Epithelial cell of esophagus (primary cell): ENCODE measurements at regions not wholly inside any gene's neighbourhood (a gene's known extent, or its start where the extent isn't known, plus 50 kb on each side); places are given as distances from the start of the nearest gene placed in this dataset.

Source experiments
- DNase-seq: peaks from one replicate; pipeline ENCODE4 v3.0.0; 2010; ENCODE audit warnings: low read depth
- H3K4me3 ChIP-seq: 2 replicates; pipeline ENCODE4 v1.5.1; 2011; ENCODE audit warnings: mild to moderate bottlenecking, low read length, control low read depth
- CTCF ChIP-seq: IDR thresholded peaks from 2 replicates; pipeline ENCODE4 v1.5.1; 2011; ENCODE audit warnings: low read depth, mild to moderate bottlenecking, low read length, control low read depth, inconsistent platforms; ENCODE audit not compliant: insufficient read depth; ENCODE audit errors: missing control alignments

GRCh38 chr13:110813646-110814624 lies 100.4 kb downstream of the ING1 start:
- no peak overlapping the region for H3K4me3 ChIP-seq
- no peak for DNase-seq
- peak; percentile 11 for TF ChIP-seq CTCF

DNA sequence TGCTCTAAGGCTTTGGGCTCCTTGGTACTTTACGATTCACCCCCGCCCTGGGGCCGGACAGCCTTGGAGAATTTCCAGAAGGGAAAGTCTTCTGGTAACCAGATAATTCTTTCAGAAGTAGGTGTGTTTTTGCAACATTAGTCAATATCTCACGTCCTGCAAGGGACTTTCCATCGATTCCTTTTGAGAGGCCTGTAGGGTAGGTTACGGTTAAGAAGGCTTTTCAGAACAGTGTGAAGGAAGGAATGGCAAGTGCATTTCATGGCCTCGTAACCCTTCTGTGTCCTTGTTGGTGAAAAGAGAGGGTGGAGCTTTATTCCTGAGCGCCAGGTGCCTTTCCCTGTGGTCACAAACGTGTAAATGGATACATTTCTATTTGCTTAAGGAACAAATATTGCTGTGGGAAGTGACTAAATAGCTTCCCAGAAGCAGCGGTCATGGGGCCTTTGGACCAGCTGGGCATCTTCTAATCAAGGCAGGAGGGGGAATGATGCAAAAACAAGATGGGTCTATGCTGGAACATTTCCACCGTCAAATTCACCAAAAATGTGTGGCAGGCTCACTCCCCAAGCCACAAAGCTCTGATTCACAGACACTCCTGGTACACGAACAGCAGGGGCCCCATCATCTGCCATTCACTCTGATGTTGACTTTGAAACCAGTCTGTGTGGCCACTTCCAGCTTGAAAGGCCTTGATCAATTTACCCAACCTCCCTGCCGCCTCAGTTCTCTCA lies 99.2 kb downstream of the ANKRD10 start:
- no peak overlapping the region for H3K4me3 ChIP-seq
- peak; percentile 50 for DNase-seq
- no peak for TF ChIP-seq CTCF

DNA sequence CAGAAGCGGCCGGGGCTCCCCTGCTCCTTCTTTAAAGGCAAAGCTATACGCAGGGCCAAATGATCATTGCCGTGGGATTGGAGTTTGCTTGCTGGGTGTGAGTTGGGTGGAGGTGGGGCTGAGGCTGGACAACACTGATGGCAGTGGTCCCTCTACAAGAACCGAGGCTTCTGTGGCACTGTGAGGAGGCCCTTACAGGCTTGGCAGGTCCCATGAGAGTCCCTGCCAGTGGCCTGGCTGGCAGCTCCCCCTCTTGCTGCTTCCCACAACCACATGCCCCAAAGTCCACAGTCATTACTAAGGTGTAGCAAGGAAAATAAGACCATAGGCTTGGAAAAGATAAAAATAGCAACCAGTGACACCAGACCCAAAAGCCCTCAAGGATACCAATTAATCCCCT lies 98.4 kb downstream of the ANKRD10 start:
- TF ChIP-seq CTCF, result no peak
- no peak overlapping the region for H3K4me3 ChIP-seq
- no peak for DNase-seq

DNA sequence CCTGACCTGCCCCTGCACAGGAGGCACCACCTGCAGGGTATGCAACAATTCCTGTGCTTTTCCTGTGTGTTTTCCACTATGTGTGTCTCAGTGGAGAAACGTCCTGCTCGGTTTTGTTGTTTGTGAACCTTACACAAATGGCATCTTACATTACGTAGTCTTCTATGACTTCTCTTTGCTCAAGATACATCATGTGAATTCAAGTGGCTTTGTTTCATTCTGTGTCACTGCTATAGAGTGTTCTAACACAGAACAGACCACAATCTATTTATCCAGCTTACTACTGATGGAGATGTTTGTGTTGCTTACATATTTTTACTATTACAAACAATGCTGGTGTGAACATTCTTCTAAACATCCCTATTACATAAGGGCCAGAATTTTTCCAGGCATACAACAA lies 97.7 kb downstream of the ANKRD10 start:
- no peak overlapping the region for H3K4me3 ChIP-seq
- DNase-seq, result no peak
- TF ChIP-seq CTCF, result no peak

DNA sequence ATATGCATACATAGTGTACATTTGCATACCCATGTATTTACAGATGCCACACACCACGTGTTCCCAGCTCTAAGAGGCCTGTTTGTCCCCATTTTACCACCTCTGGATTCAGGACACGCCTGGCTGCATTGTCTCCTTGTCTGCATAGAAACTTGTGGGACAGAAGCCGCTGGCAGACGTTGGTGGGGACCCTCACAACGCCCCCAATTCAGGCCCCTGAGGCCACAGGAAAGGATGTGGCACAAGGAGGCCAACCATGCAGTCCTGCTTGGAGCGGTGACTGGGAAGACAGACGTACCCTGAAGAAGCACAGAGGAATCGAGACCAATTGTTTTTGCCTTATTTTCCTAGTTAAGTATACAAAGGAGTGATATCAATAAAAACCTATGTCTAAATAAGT lies 96.1 kb downstream of the ANKRD10 start:
- no peak overlapping the region for H3K4me3 ChIP-seq
- no peak for TF ChIP-seq CTCF
- DNase-seq, result no peak

- DNase-seq, result peak; percentile 67
- H3K4me3 ChIP-seq, result no peak overlapping the region
- TF ChIP-seq CTCF, result peak; percentile 97
These were observed 95.5 kb downstream of the ANKRD10 start for GRCh38 chr13:110819203-110820014.
